CD4-positive, CD25-positive, alpha-beta regulatory T cell (primary cell): ENCODE measurements at regions not wholly inside any gene's neighbourhood (a gene's known extent, or its start where the extent isn't known, plus 50 kb on each side); places are given as distances from the start of the nearest gene placed in this dataset.

Experiments used
- ATAC-seq, 2 donors: fragments of 150-1000 bp; cut with Tn5 transposase; one replicate each; pipeline ENCODE4 v1.10.0; 2021; ENCODE audit warnings: low read depth in 2 of 2, moderate number of reproducible peaks in 2 of 2, moderate library complexity in 1 of 2
- DNase-seq, 3 donors: peaks; one replicate each; pipeline versions ENCODE4 v3.0.0 to v3.0.0-alpha.2; 2012 to 2022; ENCODE audit warnings: mixed read lengths in 1 of 3
- H3K27ac ChIP-seq: one replicate; pipeline ENCODE4 v1.7.0; 2013; ENCODE audit warnings: mild to moderate bottlenecking, low read length; ENCODE audit not compliant: insufficient read depth, poor library complexity, severe bottlenecking
- H3K27me3 ChIP-seq: one replicate; pipeline ENCODE4 v1.7.0; 2013; ENCODE audit warnings: low read length; ENCODE audit not compliant: control insufficient read depth, insufficient read depth
- H3K36me3 ChIP-seq: one replicate; pipeline ENCODE4 v1.7.0; 2013; ENCODE audit warnings: mild to moderate bottlenecking, low read length, moderate library complexity; ENCODE audit not compliant: control insufficient read depth, insufficient read depth
- H3K4me1 ChIP-seq: 2 replicates; pipeline ENCODE4 v1.7.0; 2013; ENCODE audit warnings: mild to moderate bottlenecking, low read length; ENCODE audit not compliant: insufficient read depth, control insufficient read depth, poor library complexity, severe bottlenecking
- H3K4me3 ChIP-seq: one replicate; pipeline ENCODE4 v1.7.0; 2013; ENCODE audit warnings: low read depth, mild to moderate bottlenecking, low read length, moderate library complexity
- H3K9me3 ChIP-seq, 2 experiments: 1 replicate in 1 of 2; 2 replicates in 1 of 2; pipeline ENCODE4 v1.7.0; 2013; ENCODE audit warnings: low read length in 2 of 2, mild to moderate bottlenecking in 1 of 2, moderate library complexity in 1 of 2; ENCODE audit not compliant: control insufficient read depth in 2 of 2
- H3K27ac Mint-ChIP-seq, 3 donors: one replicate each; pipeline ENCODE4 v1.8.0; 2020 to 2022; ENCODE audit warnings: mild to moderate bottlenecking in 3 of 3, mixed read lengths in 3 of 3, moderate library complexity in 2 of 3
- H3K27me3 Mint-ChIP-seq: one replicate; pipeline ENCODE4 v1.8.0; 2022; ENCODE audit warnings: mild to moderate bottlenecking, mixed read lengths
- H3K36me3 Mint-ChIP-seq: one replicate; pipeline ENCODE4 v1.8.0; 2020; ENCODE audit warnings: mixed read lengths
- H3K4me1 Mint-ChIP-seq, 4 donors: one replicate each; pipeline ENCODE4 v1.8.0; 2020 to 2022; ENCODE audit warnings: mixed read lengths in 4 of 4, mild to moderate bottlenecking in 1 of 4
- H3K4me3 Mint-ChIP-seq, 4 donors: one replicate each; pipeline ENCODE4 v1.8.0; 2020 to 2022; ENCODE audit warnings: mild to moderate bottlenecking in 4 of 4, mixed read lengths in 4 of 4, moderate library complexity in 3 of 4
- H3K9me3 Mint-ChIP-seq, 7 donors: one replicate each; pipeline ENCODE4 v1.8.0; 2020 to 2022; ENCODE audit warnings: mixed read lengths in 7 of 7, mild to moderate bottlenecking in 3 of 7, moderate library complexity in 2 of 7

- H3K4me3 ChIP-seq: no peak overlapping the region
- Mint-ChIP-seq H3K9me3 (peaks cover 5 to 25% (median 9%) of the 10 kb centered on the region in 7 donors), H3K27me3 (no peaks in the 10 kb centered on the region), H3K4me3 (no peak overlapping the region), H3K27ac (no peak overlapping the region), H3K4me1 (no peaks in the 10 kb centered on the region), H3K36me3 (no peaks in the 10 kb centered on the region)
- ATAC-seq (no peak), DNase-seq (no peak)
- no peak overlapping the region for H3K27ac ChIP-seq
- no peaks in the 10 kb centered on the region for H3K9me3 ChIP-seq
- no peaks in the 10 kb centered on the region for H3K27me3 ChIP-seq
- H3K36me3 ChIP-seq: no peaks in the 10 kb centered on the region
- H3K4me1 ChIP-seq: no peaks in the 10 kb centered on the region
Observed at GRCh38 chr7:34539003-34539402, 119.0 kb upstream of the NPSR1 start.

- H3K27me3 ChIP-seq: no peaks in the 10 kb centered on the region
- Mint-ChIP-seq H3K36me3 (no peaks in the 10 kb centered on the region), H3K4me1 (no peaks in the 10 kb centered on the region), H3K27me3 (no peaks in the 10 kb centered on the region), H3K9me3 (peaks cover 3 to 21% (median 9%) of the 10 kb centered on the region in 7 donors), H3K27ac (no peak overlapping the region), H3K4me3 (no peak overlapping the region)
- no peaks in the 10 kb centered on the region for H3K4me1 ChIP-seq
- no peak overlapping the region for H3K27ac ChIP-seq
- no peak for ATAC-seq
- DNase-seq: no peak
- no peak overlapping the region for H3K4me3 ChIP-seq
- no peaks in the 10 kb centered on the region for H3K36me3 ChIP-seq
- H3K9me3 ChIP-seq: peaks cover 0 to 4% of the 10 kb centered on the region in 2 experiments
Observed at GRCh38 chr7:34544621-34545020, 113.4 kb upstream of the NPSR1 start.

GRCh38 chr7:34550996-34551395 is 107.0 kb upstream of the NPSR1 start:
- H3K4me3 Mint-ChIP-seq: no peak overlapping the region
- ATAC-seq: no peak
- no peaks in the 10 kb centered on the region for H3K27me3 ChIP-seq
- H3K4me1 ChIP-seq: no peaks in the 10 kb centered on the region
- H3K9me3 Mint-ChIP-seq: peaks cover 0 to 22% (median 4%) of the 10 kb centered on the region in 7 donors
- H3K36me3 Mint-ChIP-seq: peaks cover 6% of the 10 kb centered on the region
- no peaks in the 10 kb centered on the region for H3K4me1 Mint-ChIP-seq
- DNase-seq: no peak
- no peak overlapping the region for H3K27ac ChIP-seq
- H3K4me3 ChIP-seq: no peak overlapping the region
- H3K27me3 Mint-ChIP-seq: no peaks in the 10 kb centered on the region
- H3K27ac Mint-ChIP-seq: no peak overlapping the region
- H3K36me3 ChIP-seq: no peaks in the 10 kb centered on the region
- H3K9me3 ChIP-seq: no peaks in the 10 kb centered on the region

GRCh38 chr7:34552502-34552901 is 105.5 kb upstream of the NPSR1 start:
- Histone ChIP-seq H3K9me3 (no peaks in the 10 kb centered on the region), H3K4me3 (no peak overlapping the region), H3K27ac (no peak overlapping the region), H3K4me1 (no peaks in the 10 kb centered on the region), H3K36me3 (no peaks in the 10 kb centered on the region), H3K27me3 (no peaks in the 10 kb centered on the region)
- no peaks in the 10 kb centered on the region for H3K4me1 Mint-ChIP-seq
- no peak overlapping the region for H3K4me3 Mint-ChIP-seq
- H3K36me3 Mint-ChIP-seq: peaks cover 6% of the 10 kb centered on the region
- DNase-seq: no peak
- no peak for ATAC-seq
- no peak overlapping the region for H3K27ac Mint-ChIP-seq
- peaks cover 0 to 25% (median 4%) of the 10 kb centered on the region in 7 donors for H3K9me3 Mint-ChIP-seq
- H3K27me3 Mint-ChIP-seq: no peaks in the 10 kb centered on the region

- H3K27me3 Mint-ChIP-seq: no peaks in the 10 kb centered on the region
- no peak overlapping the region for H3K4me3 Mint-ChIP-seq
- peaks cover 6% of the 10 kb centered on the region for H3K36me3 Mint-ChIP-seq
- Histone ChIP-seq H3K9me3 (no peaks in the 10 kb centered on the region), H3K4me1 (no peaks in the 10 kb centered on the region), H3K36me3 (no peaks in the 10 kb centered on the region), H3K4me3 (no peak overlapping the region), H3K27me3 (no peaks in the 10 kb centered on the region), H3K27ac (no peak overlapping the region)
- DNase-seq (no peak), ATAC-seq (no peak)
- no peaks in the 10 kb centered on the region for H3K4me1 Mint-ChIP-seq
- H3K27ac Mint-ChIP-seq: no peak overlapping the region
- H3K9me3 Mint-ChIP-seq: peaks cover 0 to 19% (median 4%) of the 10 kb centered on the region in 7 donors
Observed at GRCh38 chr7:34558022-34558421, 100.0 kb upstream of the NPSR1 start.

- H3K27ac ChIP-seq: no peak overlapping the region
- no peak overlapping the region for H3K4me3 Mint-ChIP-seq
- no peak for DNase-seq
- no peak overlapping the region for H3K4me3 ChIP-seq
- H3K4me1 ChIP-seq: no peaks in the 10 kb centered on the region
- H3K27me3 ChIP-seq: no peaks in the 10 kb centered on the region
- H3K36me3 Mint-ChIP-seq: no peaks in the 10 kb centered on the region
- no peaks in the 10 kb centered on the region for H3K9me3 ChIP-seq
- peaks cover 0 to 7% (median 0%) of the 10 kb centered on the region in 7 donors for H3K9me3 Mint-ChIP-seq
- no peak for ATAC-seq
- no peaks in the 10 kb centered on the region for H3K27me3 Mint-ChIP-seq
- H3K4me1 Mint-ChIP-seq: no peaks in the 10 kb centered on the region
- no peaks in the 10 kb centered on the region for H3K36me3 ChIP-seq
- H3K27ac Mint-ChIP-seq: no peak overlapping the region
Observed at GRCh38 chr7:34564091-34564490, 93.9 kb upstream of the NPSR1 start.

- Histone ChIP-seq H3K4me1 (no peaks in the 10 kb centered on the region), H3K4me3 (no peak overlapping the region), H3K36me3 (no peaks in the 10 kb centered on the region), H3K9me3 (no peaks in the 10 kb centered on the region), H3K27ac (no peak overlapping the region), H3K27me3 (no peaks in the 10 kb centered on the region)
- peak overlapping the region in 1 of 4 donors; percentile 12 for H3K4me3 Mint-ChIP-seq
- no peaks in the 10 kb centered on the region for H3K4me1 Mint-ChIP-seq
- H3K9me3 Mint-ChIP-seq: peaks cover 0 to 7% (median 0%) of the 10 kb centered on the region in 7 donors
- no peak overlapping the region for H3K27ac Mint-ChIP-seq
- DNase-seq (no peak), ATAC-seq (no peak)
- H3K27me3 Mint-ChIP-seq: no peaks in the 10 kb centered on the region
- no peaks in the 10 kb centered on the region for H3K36me3 Mint-ChIP-seq
Observed at GRCh38 chr7:34567906-34568305, 90.1 kb upstream of the NPSR1 start.

GRCh38 chr7:34569975-34570699 is 87.9 kb upstream of the NPSR1 start:
- Histone ChIP-seq H3K36me3 (no peaks in the 10 kb centered on the region), H3K9me3 (no peaks in the 10 kb centered on the region), H3K27ac (no peak overlapping the region), H3K4me1 (no peaks in the 10 kb centered on the region), H3K4me3 (no peak overlapping the region), H3K27me3 (no peaks in the 10 kb centered on the region)
- ATAC-seq: no peak
- Mint-ChIP-seq H3K4me1 (no peaks in the 10 kb centered on the region), H3K36me3 (no peaks in the 10 kb centered on the region), H3K27ac (no peak overlapping the region), H3K27me3 (no peaks in the 10 kb centered on the region), H3K9me3 (peaks cover 0 to 3% (median 1%) of the 10 kb centered on the region in 7 donors), H3K4me3 (no peak overlapping the region)
- DNase-seq: no peak
